ENCODE measurements at regions not wholly inside any gene's neighbourhood (a gene's known extent, or its start where the extent isn't known, plus 50 kb on each side); places are given as distances from the start of the nearest gene placed in this dataset.

DNA sequence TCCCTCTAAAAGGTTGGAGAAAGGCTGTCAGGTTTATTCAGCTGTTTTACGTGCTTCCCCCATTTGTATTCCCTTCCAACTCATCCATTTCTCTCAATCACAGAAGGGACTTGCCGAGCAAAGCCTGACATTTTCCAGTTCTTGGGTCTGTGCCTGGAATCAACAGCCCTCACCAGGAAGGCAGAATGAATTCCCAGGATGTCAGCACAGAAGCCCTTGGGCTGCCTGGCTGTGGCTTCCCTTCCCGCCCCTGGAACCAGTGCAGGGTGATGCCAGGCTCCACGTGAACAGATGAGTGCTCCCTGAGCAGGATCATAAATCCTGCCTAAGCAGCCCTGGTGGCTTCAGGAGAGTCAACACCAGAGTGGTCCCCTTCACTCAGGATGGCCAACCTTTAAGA is 86.1 kb upstream of the CD83 start:
- DNase-seq = no peak

GRCh38 chr6:14035071-14035847 is 82.3 kb upstream of the CD83 start:
- DNase-seq = no peak

GRCh38 chr6:14035874-14036273 is 81.7 kb upstream of the CD83 start:
- no peak for DNase-seq

GRCh38 chr6:14036911-14037310 is 80.7 kb upstream of the CD83 start:
- no peak for DNase-seq

- no peak for DNase-seq
Measured at GRCh38 chr6:14037402-14038277, 79.9 kb upstream of the CD83 start.

DNA sequence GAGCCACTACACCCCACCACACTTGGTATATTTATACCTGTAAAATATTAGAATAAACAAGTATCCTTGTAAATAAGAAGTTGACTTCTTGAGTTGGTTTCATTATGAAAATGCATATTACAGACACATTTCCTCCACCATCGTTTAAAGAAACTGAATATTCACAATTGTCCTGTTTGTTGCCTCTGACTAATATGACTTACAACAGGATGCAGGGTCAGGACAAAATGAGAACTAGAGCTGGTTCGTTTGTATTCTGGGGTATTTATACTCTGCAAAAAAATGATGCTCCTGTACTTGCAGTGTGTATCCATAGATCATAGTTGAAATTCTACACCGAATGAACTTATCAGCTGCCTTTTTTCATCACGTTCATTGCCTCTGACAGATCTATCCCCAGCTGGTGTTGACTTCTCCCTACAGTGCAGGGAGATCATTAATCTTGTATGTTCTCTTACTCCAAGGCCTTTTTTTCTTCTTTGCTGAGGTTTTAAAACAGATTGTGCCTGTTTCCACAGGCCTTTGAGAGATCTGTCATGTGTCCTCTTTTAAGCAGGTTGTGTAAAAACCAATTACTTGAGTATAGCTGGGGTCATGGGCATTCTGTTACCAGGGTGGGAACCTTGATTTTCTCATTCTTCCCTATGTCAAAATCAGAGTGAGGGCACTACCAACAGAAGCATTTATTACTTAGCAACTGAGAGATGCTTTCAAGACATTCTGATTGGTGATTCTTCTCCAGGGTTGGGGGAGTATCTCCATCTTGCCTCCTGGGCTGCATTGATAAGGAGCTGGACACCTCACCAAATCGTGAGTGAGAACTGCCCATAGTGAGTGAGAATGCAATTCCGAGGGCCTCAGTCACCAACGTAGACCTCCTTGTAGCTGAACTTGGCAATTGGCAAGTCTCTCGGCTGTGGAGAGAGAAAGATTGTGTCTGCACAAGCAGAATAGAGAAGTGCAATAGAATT is 78.8 kb upstream of the CD83 start:
- no peak for DNase-seq

GRCh38 chr6:14040042-14040441 is 77.5 kb upstream of the CD83 start:
- no peak for DNase-seq

DNA sequence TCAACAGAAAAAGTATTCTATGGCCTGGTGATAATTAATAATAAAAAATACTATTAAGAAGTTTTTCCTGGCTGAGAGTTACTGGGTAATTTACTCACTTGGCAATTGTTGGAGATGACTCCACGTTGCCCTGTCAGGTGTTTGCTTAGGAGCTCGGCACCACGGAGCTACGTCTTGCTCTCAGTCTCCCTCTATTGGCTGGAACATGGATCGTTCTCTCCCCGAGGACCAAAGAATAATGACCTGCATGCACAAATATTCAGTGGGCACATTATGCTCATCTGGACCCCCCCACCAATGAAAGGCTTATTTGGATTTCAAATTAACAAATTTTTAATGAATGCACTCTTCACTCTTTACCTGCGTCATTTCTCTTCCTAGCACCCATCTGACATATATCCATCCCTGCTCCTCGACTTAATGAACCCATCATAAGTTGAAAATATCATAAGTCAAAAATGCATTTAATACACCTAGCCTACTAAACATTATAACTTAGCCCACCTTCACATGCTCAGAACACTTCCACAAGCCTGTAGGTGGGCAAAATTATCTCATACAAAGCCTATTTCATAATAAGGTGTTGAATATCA is 71.0 kb upstream of the CD83 start:
- DNase-seq = no peak

GRCh38 chr6:14047151-14047740 is 70.3 kb upstream of the CD83 start:
- no peak for DNase-seq

DNA sequence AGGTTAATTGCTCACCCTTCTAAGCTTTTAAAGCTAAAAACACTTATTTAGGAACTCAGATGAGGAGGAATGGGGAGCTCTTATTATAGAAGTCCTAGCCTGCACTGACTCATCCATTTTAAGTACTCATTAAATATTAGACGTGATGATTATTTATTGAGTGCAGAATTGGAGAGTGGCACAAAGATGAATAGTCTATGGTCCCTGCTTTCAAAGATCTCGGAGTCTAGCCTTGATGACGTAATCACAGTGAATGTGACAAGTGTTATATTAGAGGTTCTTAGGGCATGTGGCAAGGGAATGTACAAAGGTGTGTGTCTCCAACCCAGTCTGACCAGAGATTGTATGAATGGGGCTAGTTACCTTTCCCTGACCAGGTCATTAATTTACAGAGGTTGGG is 68.7 kb upstream of the CD83 start:
- no peak for DNase-seq

DNA sequence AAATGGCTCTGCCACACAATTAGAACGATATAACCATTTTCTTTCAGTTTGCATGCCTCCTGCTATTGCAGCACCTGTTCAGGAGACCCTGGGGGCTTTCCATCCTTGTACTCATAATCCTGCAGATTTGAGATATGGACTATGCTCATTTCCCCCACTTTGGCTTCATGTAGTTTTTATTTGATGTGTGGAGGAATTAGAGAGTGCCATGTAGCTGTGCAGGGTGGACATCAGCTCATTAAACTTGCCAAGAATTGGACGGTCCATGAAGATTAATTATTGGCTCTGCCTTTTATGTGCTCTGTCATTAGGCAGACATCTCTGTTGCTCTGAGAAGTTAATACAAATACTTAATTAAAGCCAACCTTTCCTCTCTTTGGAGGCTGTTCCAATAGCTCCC is 66.2 kb upstream of the CD83 start:
- DNase-seq = no peak

DNA sequence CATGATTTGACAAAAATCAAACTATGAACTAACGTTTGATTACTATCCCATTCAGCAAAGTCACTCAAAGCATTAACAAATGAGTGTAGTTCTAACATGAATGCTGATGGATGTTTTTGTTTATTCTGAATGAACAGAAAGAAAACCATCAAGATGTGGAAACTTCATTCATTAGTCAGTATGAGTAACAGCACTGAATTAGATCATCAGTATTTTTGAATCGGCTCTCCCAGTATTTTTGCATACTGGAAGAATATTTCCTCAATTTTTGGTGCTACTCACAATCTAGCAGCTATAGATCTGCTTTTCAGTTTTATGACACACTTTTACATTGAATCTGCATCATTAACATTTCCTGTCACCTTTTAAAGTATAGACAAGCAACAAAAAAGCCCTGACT is 63.8 kb upstream of the CD83 start:
- no peak for DNase-seq

GRCh38 chr6:14055541-14055940 is 62.0 kb upstream of the CD83 start:
- peak; percentile 56 for DNase-seq

DNA sequence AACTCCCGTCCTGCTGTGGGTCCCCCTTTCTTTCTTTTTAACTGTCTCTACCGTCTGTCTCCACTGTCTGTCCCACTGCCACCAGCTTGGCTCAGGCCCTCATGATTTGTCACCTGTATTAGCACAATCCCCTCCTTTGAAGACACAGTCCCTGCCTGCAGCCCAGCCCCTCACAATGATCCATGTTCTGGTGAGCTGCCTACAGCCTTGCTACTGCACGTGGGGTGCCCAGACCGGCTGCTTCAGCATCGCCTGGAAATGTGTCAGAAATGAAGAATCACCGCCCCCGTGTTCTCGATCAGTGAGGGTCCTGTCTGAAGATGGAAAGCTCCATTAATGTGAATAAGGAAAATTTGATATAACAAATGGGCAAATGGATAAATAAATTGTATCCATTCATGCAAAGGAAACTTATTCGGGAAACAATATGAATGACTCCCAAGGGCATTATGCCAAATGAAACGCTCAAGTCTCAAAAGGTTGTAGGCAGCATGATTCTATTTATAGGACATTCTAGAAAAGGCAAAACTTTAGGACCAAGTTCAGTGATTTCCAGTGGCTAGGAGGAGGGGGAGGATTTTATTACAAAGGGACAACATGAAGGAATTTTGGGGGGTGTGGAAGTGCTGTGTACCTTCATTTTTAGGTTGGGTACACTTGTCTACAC is 59.4 kb upstream of the CD83 start:
- DNase-seq = no peak

- no peak for DNase-seq
Measured at GRCh38 chr6:14058735-14059134, 58.8 kb upstream of the CD83 start.

DNA sequence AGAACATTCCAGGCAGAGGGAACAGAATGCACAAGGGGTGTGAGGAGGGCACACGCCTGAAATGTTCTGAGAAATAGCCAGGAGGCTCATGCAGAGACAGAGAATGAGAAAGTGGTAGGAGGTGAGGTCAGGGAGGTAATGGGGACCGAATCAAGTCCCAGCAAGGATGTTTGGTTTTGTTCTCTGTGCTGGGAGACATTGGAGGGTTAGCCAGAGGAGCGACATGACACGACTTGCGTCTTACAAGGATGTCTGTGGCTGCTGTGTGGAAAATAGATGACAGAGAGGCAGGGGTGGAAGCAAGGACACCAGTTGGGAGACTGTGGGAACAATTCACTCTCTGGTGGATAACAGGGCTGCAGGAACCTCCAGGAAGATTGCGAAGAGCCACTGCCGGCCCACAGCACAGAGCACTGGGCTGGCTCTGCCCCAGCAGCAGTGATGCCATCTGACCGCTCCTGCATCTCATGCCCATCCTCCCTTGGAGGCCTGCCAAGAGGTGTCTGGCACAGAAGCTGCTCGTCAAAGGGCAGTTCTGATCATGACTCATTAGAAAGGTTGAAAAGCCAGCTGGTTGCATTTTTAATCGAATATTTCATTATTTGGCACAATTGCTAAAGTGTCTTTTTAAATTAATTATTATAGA is 57.7 kb upstream of the CD83 start:
- DNase-seq = no peak

DNA sequence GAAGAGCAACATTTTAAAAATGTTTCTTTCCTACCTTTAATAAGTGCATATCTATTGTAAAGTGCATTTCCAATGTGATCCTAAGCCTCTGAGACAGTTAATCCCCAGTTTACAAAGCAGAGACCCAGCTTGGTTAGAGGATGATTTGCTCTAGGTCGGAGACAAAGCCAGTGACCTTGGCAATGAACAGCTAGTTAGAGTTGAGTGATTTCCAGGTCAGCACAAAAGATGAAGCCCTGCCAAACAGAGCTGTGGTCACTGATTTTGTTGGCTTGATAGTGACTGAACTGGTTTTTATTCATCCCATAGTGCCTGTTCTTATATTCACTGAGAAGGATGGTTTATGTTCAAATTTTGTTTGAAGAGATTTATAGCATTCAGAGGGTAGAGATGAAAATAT is 56.6 kb upstream of the CD83 start:
- DNase-seq = no peak

GRCh38 chr6:14061643-14062042 is 55.9 kb upstream of the CD83 start:
- DNase-seq = no peak

DNA sequence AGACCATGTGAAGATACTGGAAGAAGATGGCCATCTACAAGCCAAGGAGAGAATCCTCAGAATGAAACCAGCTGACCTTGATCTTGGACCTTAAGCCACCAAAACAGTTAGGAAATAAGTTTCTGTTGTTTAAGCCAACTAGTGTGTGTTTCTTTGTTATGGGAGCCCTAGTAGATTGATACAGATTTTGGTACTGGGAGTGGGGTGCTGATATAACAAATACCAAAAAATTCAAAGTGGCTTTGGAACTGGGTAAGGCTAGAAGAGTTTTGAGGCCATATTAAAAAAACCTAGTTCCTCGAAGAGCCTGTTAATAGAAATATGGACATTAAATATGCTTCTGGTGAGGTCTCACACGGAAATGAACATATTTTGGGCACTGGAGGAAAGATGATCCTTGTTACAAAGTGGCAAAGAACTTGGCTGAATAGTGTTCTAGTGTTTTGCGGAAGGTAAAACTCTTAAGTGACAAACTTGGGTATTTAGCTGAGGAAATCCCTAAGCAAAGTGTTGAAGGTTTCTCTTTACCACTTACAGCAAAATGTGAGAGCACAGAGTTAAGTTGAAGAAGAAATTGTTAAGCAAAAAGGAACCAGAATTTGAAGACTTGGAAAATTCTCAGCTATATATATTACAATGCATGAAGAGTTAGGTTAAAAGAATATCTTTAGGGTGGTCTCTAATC is 55.1 kb upstream of the CD83 start:
- DNase-seq = no peak

GRCh38 chr6:14063756-14064155 is 53.8 kb upstream of the CD83 start:
- no peak for DNase-seq

- no peak for DNase-seq
Measured at GRCh38 chr6:14065350-14065749, 52.2 kb upstream of the CD83 start.

All from NCI-H1436 treated with DMSO at 0.1 percent for 48 hours (cell line).